KMS-11 (cell line): ENCODE measurements at regions not wholly inside any gene's neighbourhood (a gene's known extent, or its start where the extent isn't known, plus 50 kb on each side); places are given as distances from the start of the nearest gene placed in this dataset.

Experiments used
- H2AFZ ChIP-seq: fragments of 200-600 bp; sonication (generic); 2 replicates; pipeline ENCODE4 v1.6.1; 2016; ENCODE audit warnings: antibody characterized with exemption, mixed run types, low read depth
- H3K27ac ChIP-seq: fragments of 200-600 bp; sonication (generic); 2 replicates; pipeline ENCODE4 v1.6.1; 2016; ENCODE audit warnings: mild to moderate bottlenecking, mixed run types
- H3K27me3 ChIP-seq: fragments of 200-600 bp; sonication (generic); 2 replicates; pipeline ENCODE4 v1.6.1; 2017; ENCODE audit warnings: mild to moderate bottlenecking, low read depth, mixed run types, moderate library complexity; ENCODE audit not compliant: insufficient read depth
- H3K36me3 ChIP-seq: fragments of 200-600 bp; sonication (generic); 2 replicates; pipeline ENCODE4 v1.6.1; 2017; ENCODE audit warnings: mild to moderate bottlenecking, mixed run types; ENCODE audit not compliant: insufficient read depth
- H3K4me1 ChIP-seq: fragments of 200-600 bp; sonication (generic); 2 replicates; pipeline ENCODE4 v1.6.1; 2016; ENCODE audit warnings: mild to moderate bottlenecking, low read depth, mixed run types; ENCODE audit not compliant: poor library complexity, severe bottlenecking
- H3K4me2 ChIP-seq: fragments of 200-600 bp; sonication (generic); 2 replicates; pipeline ENCODE4 v1.7.0; 2016; ENCODE audit warnings: mild to moderate bottlenecking, mixed run types
- H3K4me3 ChIP-seq: fragments of 200-600 bp; sonication (generic); IDR thresholded peaks from 2 replicates; pipeline ENCODE4 v1.6.1; 2017; ENCODE audit warnings: low read depth, low read length, mixed read lengths; ENCODE audit not compliant: insufficient read depth
- H3K79me2 ChIP-seq: fragments of 200-600 bp; sonication (generic); 2 replicates; pipeline ENCODE4 v1.6.1; 2016; ENCODE audit warnings: low read depth, mixed run types; ENCODE audit not compliant: insufficient read depth
- H3K9ac ChIP-seq: fragments of 200-600 bp; sonication (generic); 2 replicates; pipeline ENCODE4 v1.6.1; 2016; ENCODE audit warnings: mild to moderate bottlenecking, mixed run types
- H4K20me1 ChIP-seq: fragments of 200-600 bp; sonication (generic); 2 replicates; pipeline ENCODE4 v1.6.1; 2016; ENCODE audit warnings: mild to moderate bottlenecking, mixed run types; ENCODE audit not compliant: insufficient read depth
- CTCF ChIP-seq: fragments of 200-600 bp; sonication (generic); conservative IDR thresholded peaks from 2 replicates; pipeline ENCODE4 v1.6.1; 2017; ENCODE audit warnings: low read depth, mild to moderate bottlenecking, antibody characterized with exemption, low read length, moderate library complexity, mixed read lengths

GRCh38 chr2:6354546-6354945, 511.2 kb downstream of the CMPK2 start:
- Histone ChIP-seq H3K27me3 (no peaks in the 10 kb centered on the region), H3K4me3 (no peak overlapping the region), H2AFZ (no peak overlapping the region), H3K4me2 (no peak overlapping the region), H4K20me1 (no peaks in the 10 kb centered on the region), H3K4me1 (no peaks in the 10 kb centered on the region), H3K36me3 (no peaks in the 10 kb centered on the region), H3K27ac (no peak overlapping the region), H3K9ac (no peak overlapping the region), H3K79me2 (no peaks in the 10 kb centered on the region)
- TF ChIP-seq CTCF, result no peak

- Histone ChIP-seq H3K27me3 (no peaks in the 10 kb centered on the region), H3K36me3 (no peaks in the 10 kb centered on the region), H3K4me1 (no peaks in the 10 kb centered on the region), H3K4me2 (no peak overlapping the region), H3K79me2 (no peaks in the 10 kb centered on the region), H3K9ac (no peak overlapping the region), H4K20me1 (no peaks in the 10 kb centered on the region), H3K27ac (no peak overlapping the region), H3K4me3 (no peak overlapping the region), H2AFZ (no peak overlapping the region)
- TF ChIP-seq CTCF, result no peak
Measured at GRCh38 chr2:6355886-6356761, 509.6 kb downstream of the CMPK2 start.

- Histone ChIP-seq H3K4me1 (no peaks in the 10 kb centered on the region), H3K4me2 (no peak overlapping the region), H4K20me1 (no peaks in the 10 kb centered on the region), H2AFZ (no peak overlapping the region), H3K36me3 (no peaks in the 10 kb centered on the region), H3K4me3 (no peak overlapping the region), H3K27me3 (no peaks in the 10 kb centered on the region), H3K9ac (no peak overlapping the region), H3K27ac (no peak overlapping the region), H3K79me2 (no peaks in the 10 kb centered on the region)
- TF ChIP-seq CTCF, result no peak
Measured at GRCh38 chr2:6358546-6358945, 507.2 kb downstream of the CMPK2 start.

GRCh38 chr2:6358985-6359384, 506.7 kb downstream of the CMPK2 start:
- Histone ChIP-seq H2AFZ (no peak overlapping the region), H3K27me3 (no peaks in the 10 kb centered on the region), H3K4me2 (no peak overlapping the region), H3K27ac (no peak overlapping the region), H3K4me3 (no peak overlapping the region), H3K9ac (no peak overlapping the region), H3K79me2 (no peaks in the 10 kb centered on the region), H3K36me3 (no peaks in the 10 kb centered on the region), H4K20me1 (no peaks in the 10 kb centered on the region), H3K4me1 (no peaks in the 10 kb centered on the region)
- TF ChIP-seq CTCF, result no peak
